CMK (cell line): ENCODE measurements at regions not wholly inside any gene's neighbourhood (a gene's known extent, or its start where the extent isn't known, plus 50 kb on each side); places are given as distances from the start of the nearest gene placed in this dataset.
"Not testable (repeated sequence)": the region's sequence is repeated elsewhere in the genome, so short reads cannot be mapped to it uniquely, and the experiment has no call there.

Source experiments
- DNase-seq: peaks from one replicate; pipeline ENCODE4 v3.0.0-alpha.2; 2010; ENCODE audit warnings: low read depth

- DNase-seq: no peak
Observed at GRCh38 chr2:11877764-11878163, 131.3 kb downstream of the LPIN1 start.

- DNase-seq: not testable (repeated sequence)
Observed at GRCh38 chr2:11885253-11885652, 138.8 kb downstream of the LPIN1 start.

- DNase-seq: not testable (repeated sequence)
Observed at GRCh38 chr2:11886899-11887298, 140.5 kb downstream of the LPIN1 start.

GRCh38 chr2:11889101-11889850 lies 142.8 kb downstream of the LPIN1 start:
- no peak for DNase-seq

- DNase-seq: no peak
Observed at GRCh38 chr2:11889854-11890253, 143.4 kb downstream of the LPIN1 start.

GRCh38 chr2:11891028-11891427 lies 144.6 kb downstream of the LPIN1 start:
- no peak for DNase-seq

- DNase-seq: no peak
Observed at GRCh38 chr2:11891671-11892440, 145.4 kb downstream of the LPIN1 start.

GRCh38 chr2:11896386-11896785 lies 150.0 kb downstream of the LPIN1 start:
- DNase-seq: no peak

GRCh38 chr2:11898576-11898975 lies 152.1 kb downstream of the LPIN1 start:
- no peak for DNase-seq

- DNase-seq: no peak
Observed at GRCh38 chr2:11899264-11899818, 152.9 kb downstream of the LPIN1 start.

- not testable (repeated sequence) for DNase-seq
Observed at GRCh38 chr2:11900891-11901290, 154.5 kb downstream of the LPIN1 start.

GRCh38 chr2:11901351-11902069 lies 155.1 kb downstream of the LPIN1 start:
- no peak for DNase-seq

- DNase-seq: no peak
Observed at GRCh38 chr2:11903085-11903606, 156.7 kb downstream of the LPIN1 start.

GRCh38 chr2:11904029-11904428 lies 157.6 kb downstream of the LPIN1 start:
- DNase-seq: no peak

- no peak for DNase-seq
Observed at GRCh38 chr2:11904941-11905340, 158.5 kb downstream of the LPIN1 start.

GRCh38 chr2:11907190-11907589 lies 160.8 kb downstream of the LPIN1 start:
- DNase-seq: no peak

- DNase-seq: no peak
Observed at GRCh38 chr2:11910971-11911370, 164.5 kb downstream of the LPIN1 start.

GRCh38 chr2:11912980-11913379 lies 166.5 kb downstream of the LPIN1 start:
- no peak for DNase-seq

GRCh38 chr2:11914455-11914854 lies 168.0 kb downstream of the LPIN1 start:
- DNase-seq: no peak

GRCh38 chr2:11915650-11916049 lies 169.2 kb downstream of the LPIN1 start:
- DNase-seq: no peak

GRCh38 chr2:11919953-11920352 lies 173.5 kb downstream of the LPIN1 start:
- no peak for DNase-seq

- DNase-seq: no peak
Observed at GRCh38 chr2:11920993-11921583, 174.7 kb downstream of the LPIN1 start.
